Ectodermal cell (in vitro differentiated cells): ENCODE measurements at regions not wholly inside any gene's neighbourhood (a gene's known extent, or its start where the extent isn't known, plus 50 kb on each side); places are given as distances from the start of the nearest gene placed in this dataset.
"Not testable (repeated sequence)": the region's sequence is repeated elsewhere in the genome, so short reads cannot be mapped to it uniquely, and the experiment has no call there.

Experiments
- H3K27ac ChIP-seq: 2 replicates; pipeline ENCODE4 v1.7.0; 2013; ENCODE audit warnings: mild to moderate bottlenecking, low read depth, low read length; ENCODE audit not compliant: insufficient read depth, poor library complexity, severe bottlenecking
- H3K27me3 ChIP-seq: 2 replicates; pipeline ENCODE4 v1.7.0; 2013; ENCODE audit warnings: mild to moderate bottlenecking, low read length; ENCODE audit not compliant: insufficient read depth, control insufficient read depth, poor library complexity, severe bottlenecking
- H3K36me3 ChIP-seq: one replicate; pipeline ENCODE4 v1.7.0; 2013; ENCODE audit warnings: low read length; ENCODE audit not compliant: control insufficient read depth, insufficient read depth
- H3K4me1 ChIP-seq: one replicate; pipeline ENCODE4 v1.7.0; 2013; ENCODE audit warnings: low read length; ENCODE audit not compliant: control insufficient read depth, insufficient read depth
- H3K4me3 ChIP-seq: 2 replicates; pipeline ENCODE4 v1.7.0; 2013; ENCODE audit warnings: low read depth, low read length, control low read depth; ENCODE audit not compliant: insufficient read depth
- H3K9me3 ChIP-seq: 2 replicates; pipeline ENCODE4 v1.7.0; 2013; ENCODE audit warnings: mild to moderate bottlenecking, low read length, moderate library complexity; ENCODE audit not compliant: control insufficient read depth
- WGBS, 2 experiments: methylation state at CpG; one replicate each; pipeline ENCODE4 v1.1.7; 2013; ENCODE audit warnings: missing lambda C conversion rate in 2 of 2; 5-methylcytosine and 5-hydroxymethylcytosine counted together

- Histone ChIP-seq H3K27ac (no peak overlapping the region), H3K36me3 (no peaks in the 10 kb centered on the region), H3K4me1 (peaks cover 12% of the 10 kb centered on the region), H3K27me3 (no peaks in the 10 kb centered on the region), H3K9me3 (no peaks in the 10 kb centered on the region), H3K4me3 (no peak overlapping the region)
- 96% methylated on average over 10 of the region's 10 CpGs for WGBS, 2 experiments
Measured at GRCh38 chr20:50331469-50332363, 141.1 kb downstream of the CEBPB start.

GRCh38 chr20:50332491-50332980 is 141.9 kb downstream of the CEBPB start:
- H3K4me1 ChIP-seq: peaks cover 12% of the 10 kb centered on the region
- no peaks in the 10 kb centered on the region for H3K9me3 ChIP-seq
- H3K27ac ChIP-seq: no peak overlapping the region
- no peak overlapping the region for H3K4me3 ChIP-seq
- no peaks in the 10 kb centered on the region for H3K36me3 ChIP-seq
- WGBS, 2 experiments: 85 to 88% methylated on average over 11 of the region's 11 CpGs
- no peaks in the 10 kb centered on the region for H3K27me3 ChIP-seq

DNA sequence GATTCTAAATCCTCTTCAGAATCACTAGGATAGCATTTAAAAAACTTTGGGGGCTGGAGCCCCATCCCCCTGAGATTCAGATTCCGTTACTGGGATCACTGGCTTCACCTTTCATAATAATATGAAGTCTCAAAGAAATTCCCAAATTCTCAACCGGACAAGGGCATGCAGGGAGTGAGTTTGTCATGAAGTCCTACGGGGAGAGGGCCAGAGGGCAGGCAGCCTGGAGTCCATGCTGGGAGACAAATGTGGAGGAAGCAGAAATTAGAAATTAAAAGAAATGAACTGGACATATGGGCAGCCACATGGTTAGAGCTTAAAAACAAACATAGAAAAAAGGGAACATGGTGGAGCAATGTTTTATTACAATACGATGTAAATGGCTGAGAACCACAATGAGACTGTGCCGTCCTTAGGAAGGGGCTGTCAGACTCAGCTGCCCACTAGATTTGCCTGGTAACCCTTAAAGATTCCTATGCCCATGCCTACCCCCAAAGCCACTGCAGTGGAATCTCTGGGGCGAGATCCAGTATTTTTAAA is 142.6 kb downstream of the CEBPB start:
- Histone ChIP-seq H3K4me3 (no peak overlapping the region), H3K27ac (no peak overlapping the region), H3K27me3 (no peaks in the 10 kb centered on the region), H3K9me3 (no peaks in the 10 kb centered on the region), H3K36me3 (no peaks in the 10 kb centered on the region), H3K4me1 (peaks cover 12% of the 10 kb centered on the region)
- 92 to 95% methylated on average over 6 of the region's 6 CpGs for WGBS, 2 experiments

DNA sequence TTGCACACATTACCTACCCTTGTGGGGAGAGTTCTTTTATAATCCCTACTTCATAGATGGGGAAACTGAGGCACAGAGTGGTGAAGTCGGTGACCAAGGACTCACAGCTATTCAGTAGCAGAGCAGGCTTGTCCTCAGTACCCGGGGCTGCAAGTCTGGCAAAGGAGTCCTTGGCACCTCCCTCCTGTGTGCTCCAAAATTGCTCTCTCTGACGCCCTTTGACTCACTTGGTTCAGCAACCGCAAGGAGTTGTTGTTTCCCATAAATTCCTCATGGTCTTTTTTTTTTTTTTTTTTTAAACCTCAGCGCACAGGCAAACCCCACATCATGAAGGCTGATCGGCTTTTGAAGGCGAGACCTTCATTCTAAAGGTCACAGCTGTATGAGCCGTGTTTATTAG is 143.2 kb downstream of the CEBPB start:
- Histone ChIP-seq H3K27ac (no peak overlapping the region), H3K36me3 (no peaks in the 10 kb centered on the region), H3K4me3 (no peak overlapping the region), H3K9me3 (no peaks in the 10 kb centered on the region), H3K27me3 (no peaks in the 10 kb centered on the region), H3K4me1 (peaks cover 18% of the 10 kb centered on the region)
- 90 to 91% methylated on average over 8 of the region's 8 CpGs for WGBS, 2 experiments

DNA sequence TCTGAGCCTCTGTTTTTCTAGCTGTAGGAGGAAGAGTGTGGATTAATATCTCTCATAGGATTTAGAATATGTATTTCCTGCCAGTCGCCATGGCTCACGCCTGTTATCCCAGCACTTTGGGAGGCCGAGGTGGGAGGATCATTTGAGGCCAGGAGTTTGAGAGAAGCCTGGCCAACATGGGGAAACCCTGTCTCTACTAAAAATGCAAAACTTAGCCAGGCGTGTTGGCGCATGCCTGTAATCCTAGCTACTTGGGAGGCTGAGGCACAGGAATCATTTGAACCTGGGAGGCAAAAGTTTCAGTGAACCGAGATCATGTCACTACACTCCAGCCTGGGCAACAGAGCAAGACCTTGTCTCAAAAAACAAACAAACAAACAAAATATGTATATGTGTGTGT is 143.9 kb downstream of the CEBPB start:
- not testable (repeated sequence) for H3K4me3 ChIP-seq, H3K9me3 ChIP-seq, H3K36me3 ChIP-seq, H3K27ac ChIP-seq, H3K27me3 ChIP-seq
- peaks cover 24% of the 10 kb centered on the region for H3K4me1 ChIP-seq
- 88 to 91% methylated on average over 6 of the region's 6 CpGs for WGBS, 2 experiments

- Histone ChIP-seq H3K9me3 (no peaks in the 10 kb centered on the region), H3K36me3 (no peaks in the 10 kb centered on the region)
- 25 to 33% methylated on average over 2 of the region's 2 CpGs for WGBS, 2 experiments
Measured at GRCh38 chr20:50335105-50335504, 144.5 kb downstream of the CEBPB start.

DNA sequence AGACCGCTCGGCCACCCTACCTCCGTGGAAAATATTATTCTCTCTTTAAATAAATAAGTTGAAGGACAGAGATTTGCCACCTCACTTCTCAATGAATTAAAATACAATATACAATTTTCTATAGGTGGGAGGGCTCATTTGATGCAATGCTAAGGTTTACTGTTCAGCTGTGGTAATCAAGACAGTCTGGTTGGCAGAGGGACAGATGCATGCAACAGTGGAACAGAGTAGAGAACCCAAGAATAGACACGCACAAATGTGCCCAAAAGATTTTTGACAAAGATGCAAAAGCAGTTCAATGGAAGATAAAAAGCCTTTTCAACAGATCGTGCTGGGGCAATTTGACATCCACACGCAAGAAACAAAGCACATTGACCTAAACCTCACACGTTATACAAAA is 145.2 kb downstream of the CEBPB start:
- 90 to 96% methylated on average over 6 to 7 of the region's 7 CpGs for WGBS, 2 experiments
- Histone ChIP-seq H3K4me3 (no peak overlapping the region), H3K27me3 (no peaks in the 10 kb centered on the region), H3K36me3 (no peaks in the 10 kb centered on the region), H3K27ac (no peak overlapping the region), H3K9me3 (no peaks in the 10 kb centered on the region), H3K4me1 (peaks cover 21% of the 10 kb centered on the region)

More at GRCh38 chr20:50335105-50335504, 144.5 kb downstream of the CEBPB start:
- Histone ChIP-seq H3K4me1 (peaks cover 26% of the 10 kb centered on the region), H3K27ac (no peak overlapping the region), H3K4me3 (no peak overlapping the region), H3K27me3 (no peaks in the 10 kb centered on the region)

- no peaks in the 10 kb centered on the region for H3K9me3 ChIP-seq
- H3K36me3 ChIP-seq: no peaks in the 10 kb centered on the region
- no peak overlapping the region for H3K27ac ChIP-seq
- 91 to 97% methylated on average over 5 to 6 of the region's 6 CpGs for WGBS, 2 experiments
- no peak overlapping the region for H3K4me3 ChIP-seq
- no peaks in the 10 kb centered on the region for H3K27me3 ChIP-seq
- peaks cover 20% of the 10 kb centered on the region for H3K4me1 ChIP-seq
Measured at GRCh38 chr20:50336661-50337060, 146.0 kb downstream of the CEBPB start.

GRCh38 chr20:50337521-50338466 is 147.2 kb downstream of the CEBPB start:
- Histone ChIP-seq H3K27ac (no peak overlapping the region), H3K4me1 (peaks cover 14% of the 10 kb centered on the region), H3K27me3 (no peaks in the 10 kb centered on the region), H3K36me3 (no peaks in the 10 kb centered on the region), H3K9me3 (no peaks in the 10 kb centered on the region), H3K4me3 (no peak overlapping the region)
- 91 to 96% methylated on average over 13 of the region's 13 CpGs for WGBS, 2 experiments
